Eye (tissue), 1 donor: ENCODE measurements at regions not wholly inside any gene's neighbourhood (a gene's known extent, or its start where the extent isn't known, plus 50 kb on each side); places are given as distances from the start of the nearest gene placed in this dataset.
"Not testable (repeated sequence)": the region's sequence is repeated elsewhere in the genome, so short reads cannot be mapped to it uniquely, and the experiment has no call there.

Experiments
- DNase-seq: peaks from one replicate; pipeline ENCODE4 v3.0.0-alpha.2; 2015

GRCh38 chr2:161036926-161037325 lies 123.3 kb upstream of the TANK start:
- DNase-seq, result no peak

GRCh38 chr2:161039071-161039470 lies 121.2 kb upstream of the TANK start:
- DNase-seq, result no peak

- DNase-seq, result no peak
Observed at GRCh38 chr2:161041356-161041755, 118.9 kb upstream of the TANK start.

GRCh38 chr2:161042990-161043625 lies 117.1 kb upstream of the TANK start:
- DNase-seq, result no peak

GRCh38 chr2:161044095-161044865 lies 115.9 kb upstream of the TANK start:
- DNase-seq, result no peak

GRCh38 chr2:161044921-161045320 lies 115.3 kb upstream of the TANK start:
- DNase-seq, result no peak

GRCh38 chr2:161045726-161046125 lies 114.5 kb upstream of the TANK start:
- no peak for DNase-seq

GRCh38 chr2:161046876-161047275 lies 113.4 kb upstream of the TANK start:
- no peak for DNase-seq

GRCh38 chr2:161048317-161048716 lies 111.9 kb upstream of the TANK start:
- DNase-seq, result no peak

- DNase-seq, result no peak
Observed at GRCh38 chr2:161049559-161049958, 110.7 kb upstream of the TANK start.

- no peak for DNase-seq
Observed at GRCh38 chr2:161052214-161052613, 108.0 kb upstream of the TANK start.

GRCh38 chr2:161055289-161055688 lies 104.9 kb upstream of the TANK start:
- no peak for DNase-seq

GRCh38 chr2:161059388-161059787 lies 100.8 kb upstream of the TANK start:
- DNase-seq, result no peak

GRCh38 chr2:161061786-161062185 lies 98.4 kb upstream of the TANK start:
- no peak for DNase-seq

- DNase-seq, result peak; percentile 93
Observed at GRCh38 chr2:161063157-161063945, 96.9 kb upstream of the TANK start.

GRCh38 chr2:161063946-161064306 lies 96.3 kb upstream of the TANK start:
- no peak for DNase-seq

- no peak for DNase-seq
Observed at GRCh38 chr2:161067846-161068350, 92.3 kb upstream of the TANK start.

- DNase-seq, result no peak
Observed at GRCh38 chr2:161068670-161069069, 91.6 kb upstream of the TANK start.

- DNase-seq, result no peak
Observed at GRCh38 chr2:161070693-161071479, 89.3 kb upstream of the TANK start.

GRCh38 chr2:161072436-161072835 lies 87.8 kb upstream of the TANK start:
- not testable (repeated sequence) for DNase-seq

GRCh38 chr2:161075701-161076100 lies 84.5 kb upstream of the TANK start:
- no peak for DNase-seq

- DNase-seq, result no peak
Observed at GRCh38 chr2:161076936-161077335, 83.3 kb upstream of the TANK start.
